Epithelial cell of esophagus (primary cell): ENCODE measurements at regions not wholly inside any gene's neighbourhood (a gene's known extent, or its start where the extent isn't known, plus 50 kb on each side); places are given as distances from the start of the nearest gene placed in this dataset.
A peak's percentile ranks its signal among the peaks of the same experiment; 100 is the strongest.

Experiments
- DNase-seq: peaks from one replicate; pipeline ENCODE4 v3.0.0; 2010; ENCODE audit warnings: low read depth
- H3K4me3 ChIP-seq: 2 replicates; pipeline ENCODE4 v1.5.1; 2011; ENCODE audit warnings: mild to moderate bottlenecking, low read length, control low read depth
- TF ChIP-seq, protein P1 (sequence below): IDR thresholded peaks from 2 replicates; pipeline ENCODE4 v1.5.1; 2011; ENCODE audit warnings: low read depth, mild to moderate bottlenecking, low read length, control low read depth, inconsistent platforms; ENCODE audit not compliant: insufficient read depth; ENCODE audit errors: missing control alignments

DNA sequence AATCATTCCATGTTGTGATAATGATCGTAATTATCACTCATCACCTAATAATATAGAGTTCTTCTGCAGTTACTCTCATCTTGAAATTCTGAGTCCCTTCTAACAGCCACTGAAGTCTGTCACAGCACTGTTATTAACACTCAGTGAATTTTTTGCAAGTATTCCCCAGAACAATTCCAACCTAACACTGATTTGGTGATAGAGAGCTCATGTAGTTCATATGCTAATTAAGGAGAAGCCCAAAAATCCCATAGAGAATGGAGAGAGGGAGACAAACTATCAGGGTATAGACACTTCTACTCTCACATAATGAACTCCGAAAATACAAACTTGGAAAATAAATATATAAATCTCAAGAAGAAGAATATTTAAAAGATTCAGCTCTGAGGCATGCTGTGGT lies 1253.4 kb upstream of the NXPH2 start:
- TF ChIP-seq, protein P1, sequence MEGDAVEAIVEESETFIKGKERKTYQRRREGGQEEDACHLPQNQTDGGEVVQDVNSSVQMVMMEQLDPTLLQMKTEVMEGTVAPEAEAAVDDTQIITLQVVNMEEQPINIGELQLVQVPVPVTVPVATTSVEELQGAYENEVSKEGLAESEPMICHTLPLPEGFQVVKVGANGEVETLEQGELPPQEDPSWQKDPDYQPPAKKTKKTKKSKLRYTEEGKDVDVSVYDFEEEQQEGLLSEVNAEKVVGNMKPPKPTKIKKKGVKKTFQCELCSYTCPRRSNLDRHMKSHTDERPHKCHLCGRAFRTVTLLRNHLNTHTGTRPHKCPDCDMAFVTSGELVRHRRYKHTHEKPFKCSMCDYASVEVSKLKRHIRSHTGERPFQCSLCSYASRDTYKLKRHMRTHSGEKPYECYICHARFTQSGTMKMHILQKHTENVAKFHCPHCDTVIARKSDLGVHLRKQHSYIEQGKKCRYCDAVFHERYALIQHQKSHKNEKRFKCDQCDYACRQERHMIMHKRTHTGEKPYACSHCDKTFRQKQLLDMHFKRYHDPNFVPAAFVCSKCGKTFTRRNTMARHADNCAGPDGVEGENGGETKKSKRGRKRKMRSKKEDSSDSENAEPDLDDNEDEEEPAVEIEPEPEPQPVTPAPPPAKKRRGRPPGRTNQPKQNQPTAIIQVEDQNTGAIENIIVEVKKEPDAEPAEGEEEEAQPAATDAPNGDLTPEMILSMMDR, result no peak
- no peak overlapping the region for H3K4me3 ChIP-seq
- no peak for DNase-seq

DNA sequence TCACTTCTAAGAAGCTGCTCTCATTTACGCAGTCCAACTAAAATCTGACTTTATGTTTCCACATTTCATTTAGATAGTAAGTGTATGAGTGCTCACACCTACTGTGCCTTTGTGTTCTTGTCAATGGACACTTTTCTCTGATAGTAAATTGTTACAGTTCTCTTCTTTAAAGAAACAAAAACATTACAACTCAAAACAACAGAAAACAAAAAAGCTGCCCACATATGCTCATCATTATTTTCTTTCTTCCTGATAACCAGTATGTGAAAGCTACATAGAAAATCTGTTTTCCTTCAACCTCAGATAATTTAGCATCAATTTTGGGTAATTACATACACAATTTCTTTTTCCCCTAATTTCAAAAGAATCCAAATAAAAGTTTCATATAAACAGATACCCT lies 1247.8 kb upstream of the NXPH2 start:
- TF ChIP-seq, protein P1, result no peak
- no peak for DNase-seq
- no peak overlapping the region for H3K4me3 ChIP-seq

DNA sequence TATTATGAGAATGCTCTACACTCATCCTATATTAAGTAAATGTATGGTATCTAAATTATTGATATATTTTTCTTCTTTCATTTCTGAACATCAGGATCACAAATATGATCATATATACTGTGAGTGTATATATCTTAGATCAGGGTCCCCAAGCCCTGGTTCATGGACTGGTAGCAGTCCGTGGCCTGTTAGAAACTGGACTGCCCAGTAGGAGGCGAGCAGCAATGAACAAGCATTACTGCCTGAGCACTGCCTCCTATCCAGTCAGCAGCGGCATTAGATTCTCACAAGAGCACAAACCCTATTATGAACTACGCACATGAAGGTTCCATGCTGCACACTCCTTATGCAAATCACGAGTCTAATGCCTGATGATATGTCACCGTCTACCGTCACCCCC lies 1247.1 kb upstream of the NXPH2 start:
- TF ChIP-seq, protein P1, result no peak
- DNase-seq, result no peak

DNA sequence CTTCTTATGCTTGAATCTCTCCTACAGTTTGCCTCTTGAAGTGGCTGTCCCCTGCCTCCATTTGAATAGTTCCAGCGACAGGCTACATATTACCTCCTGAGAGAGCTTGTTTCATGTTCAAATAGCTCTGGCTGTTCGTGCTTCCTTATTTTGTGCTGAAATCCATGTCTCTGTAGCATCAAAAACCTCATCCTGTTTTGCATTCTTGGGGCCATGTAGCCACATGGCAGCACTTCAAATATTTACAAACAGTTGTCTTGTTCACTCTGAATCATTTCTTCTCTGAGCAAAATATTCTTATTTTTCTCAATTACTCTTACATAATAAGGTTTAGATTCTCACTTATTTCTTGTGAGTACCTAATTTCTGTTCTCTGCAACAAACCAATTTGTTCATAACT lies 1243.1 kb upstream of the NXPH2 start:
- no peak overlapping the region for H3K4me3 ChIP-seq
- no peak for DNase-seq
- TF ChIP-seq, protein P1, result no peak

More for the DNA sequence above, 1247.1 kb upstream of the NXPH2 start:
- H3K4me3 ChIP-seq, result no peak overlapping the region

DNA sequence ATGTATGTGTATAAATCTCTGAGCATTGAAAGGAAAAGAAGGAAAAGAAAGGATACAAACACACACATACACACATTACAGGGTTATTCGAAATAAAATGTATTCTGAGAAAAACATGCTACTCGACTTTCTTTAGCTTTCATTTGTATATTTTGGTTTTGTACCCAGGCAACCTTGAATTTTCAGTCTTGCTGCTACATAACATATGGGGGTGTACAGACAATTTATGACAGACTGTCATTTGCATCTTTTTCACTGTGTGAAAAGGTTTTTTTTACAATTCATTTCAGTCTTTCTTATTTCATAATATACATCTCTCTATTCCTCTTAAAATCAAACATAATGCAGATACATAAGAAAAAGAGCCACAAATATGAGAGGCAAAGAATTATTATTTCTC lies 1238.4 kb upstream of the NXPH2 start:
- H3K4me3 ChIP-seq, result no peak overlapping the region
- TF ChIP-seq, protein P1, result no peak
- DNase-seq, result no peak

DNA sequence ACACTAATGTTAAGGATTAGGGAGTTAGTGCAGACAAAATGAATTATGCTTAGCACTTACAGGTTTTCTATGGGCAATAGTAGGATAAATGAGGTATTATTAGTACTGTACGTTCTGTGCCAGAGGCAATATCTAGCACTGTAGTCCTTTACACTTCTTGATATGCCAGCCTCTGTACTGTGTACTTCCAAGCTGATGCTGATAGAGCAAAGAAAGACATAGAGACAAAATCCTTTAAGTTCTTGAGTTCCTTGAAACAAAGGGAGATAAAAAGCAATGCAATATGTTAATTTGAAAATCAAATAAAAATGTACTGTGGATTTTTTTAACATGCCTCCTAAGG lies 1234.0 kb upstream of the NXPH2 start:
- no peak for DNase-seq
- H3K4me3 ChIP-seq, result no peak overlapping the region
- TF ChIP-seq, protein P1, result no peak

DNA sequence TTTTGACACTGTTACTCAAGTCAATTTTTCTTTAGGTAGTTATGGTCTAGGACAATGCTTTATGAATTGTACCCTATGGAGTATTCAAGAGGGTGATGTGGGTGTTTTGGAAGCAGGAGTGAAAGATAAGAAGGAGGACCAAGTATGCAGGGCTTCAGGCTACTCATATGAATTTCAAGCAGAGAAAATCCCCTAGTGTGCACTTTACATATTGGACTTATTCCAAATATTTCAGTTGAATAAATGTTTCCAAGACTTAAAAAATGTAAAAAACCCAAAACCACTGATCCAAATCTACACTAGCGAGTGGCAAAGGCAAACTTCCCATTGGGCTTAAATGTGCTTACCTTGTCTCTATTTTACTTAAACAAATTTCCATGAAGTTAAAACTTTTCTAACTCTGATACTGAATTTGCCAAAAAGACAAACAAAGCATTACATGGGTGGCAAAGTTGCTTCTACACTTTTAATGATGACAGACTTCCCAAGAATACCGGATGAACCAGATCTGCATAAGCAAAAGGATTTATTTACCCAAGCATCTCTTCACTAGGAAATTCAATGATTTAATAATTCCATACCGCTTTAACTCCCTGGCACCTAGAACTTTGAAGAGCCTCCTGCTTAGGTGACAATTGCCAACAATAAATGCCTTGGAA lies 1233.5 kb upstream of the NXPH2 start:
- DNase-seq, result peak; percentile 1
- H3K4me3 ChIP-seq, result no peak overlapping the region
- TF ChIP-seq, protein P1, result no peak
